Neural cell (in vitro differentiated cells): ENCODE measurements at regions not wholly inside any gene's neighbourhood (a gene's known extent, or its start where the extent isn't known, plus 50 kb on each side); places are given as distances from the start of the nearest gene placed in this dataset.

Experiments
- H2AFZ ChIP-seq: fragments of 200-600, 300-800 bp; sonication (generic), shearing (Covaris generic); 2 replicates; pipeline ENCODE4 v1.6.0; 2014; ENCODE audit warnings: low read depth, mild to moderate bottlenecking, antibody characterized with exemption, low read length, moderate library complexity
- H3F3A ChIP-seq: fragments of 200-600 bp; shearing (Covaris generic); 2 replicates; pipeline ENCODE4 v1.6.1; 2016; ENCODE audit warnings: mild to moderate bottlenecking, moderate library complexity, mixed read lengths, antibody characterized with exemption, low read length; ENCODE audit not compliant: insufficient read depth, poor library complexity, severe bottlenecking
- H3K27ac ChIP-seq: fragments of 200-600, 300-800 bp; sonication (generic), shearing (Covaris generic); 2 replicates; pipeline ENCODE4 v1.5.1; 2014; ENCODE audit warnings: mild to moderate bottlenecking, low read length, moderate library complexity
- H3K27me3 ChIP-seq: fragments of 300-800, 200-600 bp; sonication (generic), shearing (Covaris generic); 2 replicates; pipeline ENCODE4 v1.6.0; 2014; ENCODE audit warnings: mild to moderate bottlenecking, low read depth, low read length, moderate library complexity; ENCODE audit not compliant: insufficient read depth
- H3K36me3 ChIP-seq: fragments of 300-800, 200-600 bp; sonication (generic), shearing (Covaris generic); 2 replicates; pipeline ENCODE4 v1.5.1; 2014; ENCODE audit warnings: mild to moderate bottlenecking, antibody characterized with exemption, low read length, moderate library complexity; ENCODE audit not compliant: insufficient read depth
- H3K4me2 ChIP-seq: fragments of 300-800, 200-600 bp; sonication (generic), shearing (Covaris generic); 2 replicates; pipeline ENCODE4 v1.6.0; 2014; ENCODE audit warnings: mild to moderate bottlenecking, low read length
- H3K4me3 ChIP-seq: fragments of 300-800, 200-600 bp; sonication (generic), shearing (Covaris generic); 2 replicates; pipeline ENCODE4 v1.5.1; 2014; ENCODE audit warnings: mild to moderate bottlenecking, low read length, moderate library complexity
- H3K79me2 ChIP-seq: fragments of 200-600 bp; shearing (Covaris generic); replicated peaks from 2 replicates; pipeline ENCODE4 v1.6.0; 2014; ENCODE audit warnings: mild to moderate bottlenecking, low read length, moderate library complexity; ENCODE audit not compliant: insufficient read depth
- H3K9ac ChIP-seq: fragments of 300-800, 200-600 bp; sonication (generic), shearing (Covaris generic); 2 replicates; pipeline ENCODE4 v1.6.1; 2016; ENCODE audit warnings: mild to moderate bottlenecking, low read length, mixed read lengths
- H3K9me2 ChIP-seq: fragments of 200-600 bp; shearing (Covaris generic); 2 replicates; pipeline ENCODE4 v1.6.1; 2016; ENCODE audit warnings: mild to moderate bottlenecking, low read length, mixed read lengths; ENCODE audit not compliant: insufficient read depth
- H3K9me3 ChIP-seq: fragments of 200-600, 300-800 bp; sonication (generic), shearing (Covaris generic); 2 replicates; pipeline ENCODE4 v1.6.1; 2016; ENCODE audit warnings: mild to moderate bottlenecking, mixed run types, low read length, moderate library complexity, mixed read lengths
- H4K20me1 ChIP-seq: fragments of 200-600 bp; shearing (Covaris generic); 2 replicates; pipeline ENCODE4 v1.6.1; 2016; ENCODE audit warnings: mild to moderate bottlenecking, mixed run types; ENCODE audit not compliant: insufficient read depth
- CTCF ChIP-seq: fragments of 450-650 bp; IDR thresholded peaks from 2 replicates; pipeline ENCODE4 v1.5.1; 2014; ENCODE audit warnings: antibody characterized with exemption, mild to moderate bottlenecking, moderate library complexity; ENCODE audit not compliant: poor library complexity, severe bottlenecking
- EP300 ChIP-seq: fragments of 450-650 bp; conservative IDR thresholded peaks from 2 replicates; pipeline ENCODE4 v1.6.1; 2014; ENCODE audit warnings: antibody characterized with exemption, mild to moderate bottlenecking, moderate library complexity; ENCODE audit not compliant: poor library complexity, severe bottlenecking
- EZH2 ChIP-seq: fragments of 200-600, 300-800 bp; shearing (Covaris generic), sonication (generic); IDR thresholded peaks from 2 replicates; pipeline ENCODE4 v1.6.1; 2014; ENCODE audit warnings: antibody characterized with exemption, low read length, borderline replicate concordance, mild to moderate bottlenecking; ENCODE audit not compliant: insufficient read depth, poor library complexity, severe bottlenecking
- MXI1 ChIP-seq: fragments of 450-650 bp; conservative IDR thresholded peaks from 2 replicates; pipeline ENCODE4 v1.6.1; 2014; ENCODE audit warnings: antibody characterized with exemption, mild to moderate bottlenecking; ENCODE audit not compliant: poor library complexity, severe bottlenecking
- POLR2AphosphoS5 ChIP-seq: IDR thresholded peaks from 2 replicates; pipeline ENCODE4 v1.6.1; 2012
- RAD21 ChIP-seq: fragments of 450-650 bp; conservative IDR thresholded peaks from 2 replicates; pipeline ENCODE4 v1.6.1; 2014; ENCODE audit warnings: antibody characterized with exemption, mild to moderate bottlenecking, moderate library complexity
- REST ChIP-seq: IDR thresholded peaks from 2 replicates; pipeline ENCODE4 v1.6.1; 2012; ENCODE audit warnings: borderline replicate concordance
- SMC3 ChIP-seq: fragments of 450-650 bp; conservative IDR thresholded peaks from 2 replicates; pipeline ENCODE4 v1.6.1; 2014; ENCODE audit warnings: antibody characterized with exemption, mild to moderate bottlenecking, moderate library complexity; ENCODE audit not compliant: poor library complexity
- TAF1 ChIP-seq: IDR thresholded peaks from 2 replicates; pipeline ENCODE4 v1.6.1; 2012; ENCODE audit warnings: low read depth

- Histone ChIP-seq H3K9ac (no peak overlapping the region), H3K79me2 (no peaks in the 10 kb centered on the region), H3K4me2 (no peak overlapping the region), H3K36me3 (no peaks in the 10 kb centered on the region), H3K4me3 (no peak overlapping the region), H3F3A (no peaks in the 10 kb centered on the region), H2AFZ (no peak overlapping the region), H3K9me3 (no peaks in the 10 kb centered on the region), H3K9me2 (no peaks in the 10 kb centered on the region), H4K20me1 (no peaks in the 10 kb centered on the region), H3K27me3 (no peaks in the 10 kb centered on the region), H3K27ac (no peak overlapping the region)
- TF ChIP-seq RAD21: no peak
- TF ChIP-seq POLR2AphosphoS5: no peak
- no peak for TF ChIP-seq REST
- TF ChIP-seq MXI1: no peak
- no peak for TF ChIP-seq TAF1
- no peak for TF ChIP-seq EZH2
- TF ChIP-seq SMC3: no peak
- TF ChIP-seq EP300: no peak
- no peak for TF ChIP-seq CTCF
Observed at GRCh38 chr4:83974111-83974780, 438.3 kb downstream of the GPAT3 start.

GRCh38 chr4:83964996-83965541, 429.2 kb downstream of the GPAT3 start:
- Histone ChIP-seq H3F3A (no peaks in the 10 kb centered on the region), H3K9ac (no peak overlapping the region), H2AFZ (no peak overlapping the region), H3K27me3 (no peaks in the 10 kb centered on the region), H3K79me2 (no peaks in the 10 kb centered on the region), H3K4me2 (no peak overlapping the region), H3K4me3 (no peak overlapping the region), H3K9me3 (no peaks in the 10 kb centered on the region), H4K20me1 (no peaks in the 10 kb centered on the region), H3K27ac (no peak overlapping the region), H3K36me3 (no peaks in the 10 kb centered on the region), H3K9me2 (no peaks in the 10 kb centered on the region)
- TF ChIP-seq CTCF: no peak
- no peak for TF ChIP-seq POLR2AphosphoS5
- TF ChIP-seq EP300: no peak
- TF ChIP-seq EZH2: no peak
- no peak for TF ChIP-seq REST
- TF ChIP-seq MXI1: no peak
